ENCODE measurements at regions not wholly inside any gene's neighbourhood (a gene's known extent, or its start where the extent isn't known, plus 50 kb on each side); places are given as distances from the start of the nearest gene placed in this dataset.

DNA sequence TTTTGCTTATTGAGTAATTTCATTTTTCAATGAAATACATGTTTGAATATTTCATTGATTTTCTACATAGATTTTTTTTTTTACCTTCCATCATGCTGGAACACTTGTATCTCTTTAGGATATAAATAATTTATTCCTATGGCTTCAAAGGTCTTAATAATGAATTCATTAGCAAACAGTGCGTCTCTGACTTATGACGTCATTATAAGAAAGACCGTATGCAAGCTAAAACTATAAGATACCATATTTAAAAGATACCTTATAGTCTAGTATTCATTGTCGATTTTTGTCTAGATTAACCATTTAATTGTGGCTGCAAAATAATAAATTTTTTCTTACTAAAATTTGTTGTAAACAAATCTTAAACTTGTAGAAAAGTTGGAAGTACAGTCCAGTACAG is 187.7 kb upstream of the CHD1 start:
- Histone ChIP-seq H3K9me2 (replicated peaks; ENCODE audit: insufficient read depth, low read length) (no peaks in the 10 kb centered on the region), H3K9me3 (replicated peaks; ENCODE audit: insufficient read depth, low read length) (no peaks in the 10 kb centered on the region), H3K9ac (ENCODE audit: low read length) (no peak overlapping the region), H3K36me3 (replicated peaks; ENCODE audit: insufficient read depth, low read length) (no peaks in the 10 kb centered on the region), H4K20me1 (ENCODE audit: insufficient read depth, low read length) (no peaks in the 10 kb centered on the region), H3K4me3 (ENCODE audit: low read length) (no peak overlapping the region), H3K4me2 (ENCODE audit: low read depth, low read length) (no peak overlapping the region), H2AFZ (ENCODE audit: low read length) (no peak overlapping the region), H3F3A (ENCODE audit: insufficient read depth, low read length) (no peaks in the 10 kb centered on the region), H3K27me3 (replicated peaks; ENCODE audit: insufficient read depth, low read length) (no peaks in the 10 kb centered on the region), H3K79me2 (ENCODE audit: low read length) (no peaks in the 10 kb centered on the region), H3K27ac (ENCODE audit: low read length) (no peak overlapping the region), H3K4me1 (ENCODE audit: low read length) (no peaks in the 10 kb centered on the region)
- TF ChIP-seq CTCF (IDR thresholded peaks at IDR 0.05; ENCODE audit: low read length) (no peak), EZH2 (optimal IDR thresholded peaks at IDR 0.05; ENCODE audit: low read depth, low read length) (no peak), EZH2phosphoT487 (IDR thresholded peaks at IDR 0.05; ENCODE audit: low read length) (no peak)
- no peak for DNase-seq

GRCh38 chr5:99109894-99110293 is 181.1 kb upstream of the CHD1 start:
- Histone ChIP-seq H3K79me2 (ENCODE audit: low read length) (no peaks in the 10 kb centered on the region), H3K4me1 (ENCODE audit: low read length) (no peaks in the 10 kb centered on the region), H3K4me2 (ENCODE audit: low read depth, low read length) (no peak overlapping the region), H4K20me1 (ENCODE audit: insufficient read depth, low read length) (no peaks in the 10 kb centered on the region), H3K27ac (ENCODE audit: low read length) (no peak overlapping the region), H3K4me3 (ENCODE audit: low read length) (no peak overlapping the region), H3K9me2 (replicated peaks; ENCODE audit: insufficient read depth, low read length) (no peaks in the 10 kb centered on the region), H3F3A (ENCODE audit: insufficient read depth, low read length) (no peaks in the 10 kb centered on the region), H3K36me3 (replicated peaks; ENCODE audit: insufficient read depth, low read length) (no peaks in the 10 kb centered on the region), H3K27me3 (replicated peaks; ENCODE audit: insufficient read depth, low read length) (no peaks in the 10 kb centered on the region), H3K9me3 (replicated peaks; ENCODE audit: insufficient read depth, low read length) (no peaks in the 10 kb centered on the region), H3K9ac (ENCODE audit: low read length) (no peak overlapping the region), H2AFZ (ENCODE audit: low read length) (no peak overlapping the region)
- no peak for DNase-seq
- no peak for TF ChIP-seq EZH2phosphoT487 (IDR thresholded peaks at IDR 0.05; ENCODE audit: low read length)
- no peak for TF ChIP-seq CTCF (IDR thresholded peaks at IDR 0.05; ENCODE audit: low read length)
- TF ChIP-seq EZH2 (optimal IDR thresholded peaks at IDR 0.05; ENCODE audit: low read depth, low read length): no peak

GRCh38 chr5:99105216-99105615 is 176.4 kb upstream of the CHD1 start:
- Histone ChIP-seq H3F3A (ENCODE audit: insufficient read depth, low read length) (no peaks in the 10 kb centered on the region), H2AFZ (ENCODE audit: low read length) (no peak overlapping the region), H3K36me3 (replicated peaks; ENCODE audit: insufficient read depth, low read length) (no peaks in the 10 kb centered on the region), H3K4me3 (ENCODE audit: low read length) (no peak overlapping the region), H3K79me2 (ENCODE audit: low read length) (no peaks in the 10 kb centered on the region), H3K9ac (ENCODE audit: low read length) (no peak overlapping the region), H3K27me3 (replicated peaks; ENCODE audit: insufficient read depth, low read length) (no peaks in the 10 kb centered on the region), H4K20me1 (ENCODE audit: insufficient read depth, low read length) (no peaks in the 10 kb centered on the region), H3K4me2 (ENCODE audit: low read depth, low read length) (no peak overlapping the region), H3K9me3 (replicated peaks; ENCODE audit: insufficient read depth, low read length) (no peaks in the 10 kb centered on the region), H3K27ac (ENCODE audit: low read length) (no peak overlapping the region), H3K4me1 (ENCODE audit: low read length) (no peaks in the 10 kb centered on the region), H3K9me2 (replicated peaks; ENCODE audit: insufficient read depth, low read length) (no peaks in the 10 kb centered on the region)
- no peak for TF ChIP-seq CTCF (IDR thresholded peaks at IDR 0.05; ENCODE audit: low read length)
- no peak for TF ChIP-seq EZH2phosphoT487 (IDR thresholded peaks at IDR 0.05; ENCODE audit: low read length)
- no peak for TF ChIP-seq EZH2 (optimal IDR thresholded peaks at IDR 0.05; ENCODE audit: low read depth, low read length)
- no peak for DNase-seq

Measured in MM.1S (cell line).